HG03439 (cell line): ENCODE measurements at regions not wholly inside any gene's neighbourhood (a gene's known extent, or its start where the extent isn't known, plus 50 kb on each side); places are given as distances from the start of the nearest gene placed in this dataset.
A peak's percentile ranks its signal among the peaks of the same experiment; 100 is the strongest.
"Not testable (repeated sequence)": the region's sequence is repeated elsewhere in the genome, so short reads cannot be mapped to it uniquely, and the experiment has no call there.

Experiments used
- ATAC-seq: cut with Tn5 transposase; IDR thresholded peaks from one replicate; pipeline ENCODE4 v1.9.1; 2021; ENCODE audit warnings: mild to moderate bottlenecking, moderate library complexity; ENCODE audit not compliant: unreplicated experiment

- no peak for ATAC-seq
Observed at GRCh38 chr4:114034189-114034588, 54.7 kb upstream of the ARSJ start.

GRCh38 chr4:114036426-114036825 lies 57.0 kb upstream of the ARSJ start:
- ATAC-seq, result no peak

- ATAC-seq, result no peak
Observed at GRCh38 chr4:114036864-114037263, 57.4 kb upstream of the ARSJ start.

GRCh38 chr4:114037988-114038387 lies 58.5 kb upstream of the ARSJ start:
- ATAC-seq, result no peak

- no peak for ATAC-seq
Observed at GRCh38 chr4:114038762-114039387, 59.4 kb upstream of the ARSJ start.

GRCh38 chr4:114040319-114041116 lies 61.1 kb upstream of the ARSJ start:
- ATAC-seq, result peak; percentile 77

- ATAC-seq, result no peak
Observed at GRCh38 chr4:114041117-114041475, 61.6 kb upstream of the ARSJ start.

GRCh38 chr4:114043116-114043515 lies 63.7 kb upstream of the ARSJ start:
- no peak for ATAC-seq

GRCh38 chr4:114044351-114044750 lies 64.9 kb upstream of the ARSJ start:
- ATAC-seq, result not testable (repeated sequence)

GRCh38 chr4:114046331-114046730 lies 66.9 kb upstream of the ARSJ start:
- no peak for ATAC-seq

GRCh38 chr4:114048154-114048553 lies 68.7 kb upstream of the ARSJ start:
- ATAC-seq, result not testable (repeated sequence)

GRCh38 chr4:114052227-114052626 lies 72.8 kb upstream of the ARSJ start:
- ATAC-seq, result no peak

- ATAC-seq, result no peak
Observed at GRCh38 chr4:114056599-114056998, 77.2 kb upstream of the ARSJ start.

- no peak for ATAC-seq
Observed at GRCh38 chr4:114057746-114058145, 78.3 kb upstream of the ARSJ start.

- ATAC-seq, result no peak
Observed at GRCh38 chr4:114062499-114062898, 83.1 kb upstream of the ARSJ start.

GRCh38 chr4:114072781-114073180 lies 93.3 kb upstream of the ARSJ start:
- no peak for ATAC-seq

- no peak for ATAC-seq
Observed at GRCh38 chr4:114076899-114077570, 97.6 kb upstream of the ARSJ start.

- no peak for ATAC-seq
Observed at GRCh38 chr4:114077610-114078009, 98.2 kb upstream of the ARSJ start.

GRCh38 chr4:114078636-114079035 lies 99.2 kb upstream of the ARSJ start:
- ATAC-seq, result no peak

- no peak for ATAC-seq
Observed at GRCh38 chr4:114081783-114082182, 102.3 kb upstream of the ARSJ start.

GRCh38 chr4:114082348-114082747 lies 102.9 kb upstream of the ARSJ start:
- ATAC-seq, result no peak
